ENCODE measurements at regions not wholly inside any gene's neighbourhood (a gene's known extent, or its start where the extent isn't known, plus 50 kb on each side); places are given as distances from the start of the nearest gene placed in this dataset.

DNA sequence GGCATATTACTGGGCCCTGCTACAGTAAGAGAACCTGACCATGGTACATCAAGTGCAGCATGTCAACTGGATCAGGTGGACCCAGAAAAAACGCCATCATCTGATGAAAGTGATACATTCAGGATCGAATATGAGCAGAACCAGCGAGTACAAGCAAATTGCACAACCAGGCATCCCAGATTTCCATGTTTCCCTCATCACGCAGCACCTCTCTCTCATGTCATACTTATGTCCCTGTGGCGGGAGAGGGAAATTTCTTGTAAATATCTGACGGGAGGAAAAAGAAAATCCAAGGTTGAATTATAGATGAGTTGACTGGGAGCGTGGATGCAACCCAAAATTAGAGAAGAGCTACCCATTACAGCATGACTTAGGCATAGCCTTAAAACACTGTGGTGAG is 608.5 kb upstream of the FAT1 start:
- TF ChIP-seq, protein P1, sequence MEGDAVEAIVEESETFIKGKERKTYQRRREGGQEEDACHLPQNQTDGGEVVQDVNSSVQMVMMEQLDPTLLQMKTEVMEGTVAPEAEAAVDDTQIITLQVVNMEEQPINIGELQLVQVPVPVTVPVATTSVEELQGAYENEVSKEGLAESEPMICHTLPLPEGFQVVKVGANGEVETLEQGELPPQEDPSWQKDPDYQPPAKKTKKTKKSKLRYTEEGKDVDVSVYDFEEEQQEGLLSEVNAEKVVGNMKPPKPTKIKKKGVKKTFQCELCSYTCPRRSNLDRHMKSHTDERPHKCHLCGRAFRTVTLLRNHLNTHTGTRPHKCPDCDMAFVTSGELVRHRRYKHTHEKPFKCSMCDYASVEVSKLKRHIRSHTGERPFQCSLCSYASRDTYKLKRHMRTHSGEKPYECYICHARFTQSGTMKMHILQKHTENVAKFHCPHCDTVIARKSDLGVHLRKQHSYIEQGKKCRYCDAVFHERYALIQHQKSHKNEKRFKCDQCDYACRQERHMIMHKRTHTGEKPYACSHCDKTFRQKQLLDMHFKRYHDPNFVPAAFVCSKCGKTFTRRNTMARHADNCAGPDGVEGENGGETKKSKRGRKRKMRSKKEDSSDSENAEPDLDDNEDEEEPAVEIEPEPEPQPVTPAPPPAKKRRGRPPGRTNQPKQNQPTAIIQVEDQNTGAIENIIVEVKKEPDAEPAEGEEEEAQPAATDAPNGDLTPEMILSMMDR (optimal IDR thresholded peaks at IDR 0.05 in 1 of 3, IDR thresholded peaks at IDR 0.05 in 1 of 3, conservative IDR thresholded peaks at IDR 0.05 in 1 of 3; ENCODE audit: extremely low read depth in 1 of 3, insufficient read depth in 2 of 3, low read length in 3 of 3): no peak
- no peak for TF ChIP-seq EZH2 (IDR thresholded peaks at IDR 0.05; ENCODE audit: low read length)
